ENCODE measurements at regions not wholly inside any gene's neighbourhood (a gene's known extent, or its start where the extent isn't known, plus 50 kb on each side); places are given as distances from the start of the nearest gene placed in this dataset.
A peak's percentile ranks its signal among the peaks of the same experiment; 100 is the strongest.
"Not testable (repeated sequence)": the region's sequence is repeated elsewhere in the genome, so short reads cannot be mapped to it uniquely, and the experiment has no call there.

DNA sequence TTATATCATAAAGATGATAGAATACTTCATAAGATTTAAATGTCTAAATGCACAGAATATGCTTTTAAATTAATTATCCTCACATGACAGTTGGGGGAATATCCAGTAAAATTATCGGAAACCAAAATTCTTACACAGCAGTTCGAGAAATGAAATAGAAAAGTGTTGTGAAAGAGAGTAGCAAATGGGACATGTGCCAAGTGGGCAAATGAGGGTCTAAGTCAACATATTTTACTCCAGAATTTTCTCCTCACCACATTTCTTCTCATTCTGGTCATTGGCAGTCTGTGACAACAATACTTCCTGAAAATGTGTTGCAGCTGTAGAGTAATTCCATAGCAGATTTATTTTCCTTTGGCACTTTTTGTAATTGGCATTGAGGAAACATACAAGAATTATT is 945.2 kb upstream of the ADAMTS5 start:
- H3K4me1 ChIP-seq; DNase-seq; H3K9me3 ChIP-seq; ATAC-seq; H3K27me3 ChIP-seq (ENCODE audit: insufficient read depth in 3 of 3, low read length in 2 of 3); intact Hi-C loops (cut with DNase I); H3K27ac ChIP-seq; H3K36me3 ChIP-seq (ENCODE audit: insufficient read depth in 1 of 2, low read depth in 1 of 2); H3K4me3 ChIP-seq: not testable (repeated sequence)
- WGBS, 3 donors: 41 to 48% (median 44%) methylated on average over 2 of the region's 2 CpGs

DNA sequence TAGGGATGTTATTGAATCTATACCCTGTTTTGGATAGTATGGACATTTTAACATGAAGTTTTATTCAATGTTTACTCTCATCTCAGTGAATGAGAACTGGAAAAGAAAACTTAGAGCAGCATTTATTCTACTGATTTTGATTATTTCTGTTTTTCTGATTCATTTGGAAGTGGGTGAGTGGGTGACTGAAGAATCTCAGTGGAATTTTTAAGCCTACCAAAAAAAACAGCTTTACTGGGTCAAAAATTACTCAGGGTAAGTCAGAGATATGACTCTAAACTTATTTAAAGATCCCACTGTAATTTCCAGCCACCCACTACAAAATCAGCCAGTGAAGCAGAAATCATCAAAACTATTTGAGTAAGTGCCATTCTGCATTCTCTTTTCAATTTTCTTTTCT is 942.6 kb upstream of the ADAMTS5 start:
- H3K4me3 ChIP-seq; H3K27ac ChIP-seq; H3K27me3 ChIP-seq (ENCODE audit: insufficient read depth in 3 of 3, low read length in 2 of 3); H3K9me3 ChIP-seq; ATAC-seq; DNase-seq; intact Hi-C loops (cut with DNase I); H3K36me3 ChIP-seq (ENCODE audit: insufficient read depth in 1 of 2, low read depth in 1 of 2); H3K4me1 ChIP-seq: not testable (repeated sequence)

- WGBS, 3 donors: 85 to 89% (median 86%) methylated on average over 4 of the region's 4 CpGs
- intact Hi-C loops (cut with DNase I); H3K9me3 ChIP-seq; H3K27me3 ChIP-seq (ENCODE audit: insufficient read depth in 3 of 3, low read length in 2 of 3); DNase-seq; H3K36me3 ChIP-seq (ENCODE audit: insufficient read depth in 1 of 2, low read depth in 1 of 2); H3K4me3 ChIP-seq; H3K27ac ChIP-seq; ATAC-seq; H3K4me1 ChIP-seq: not testable (repeated sequence)
Observed at GRCh38 chr21:27908816-27909215, 941.9 kb upstream of the ADAMTS5 start.

DNA sequence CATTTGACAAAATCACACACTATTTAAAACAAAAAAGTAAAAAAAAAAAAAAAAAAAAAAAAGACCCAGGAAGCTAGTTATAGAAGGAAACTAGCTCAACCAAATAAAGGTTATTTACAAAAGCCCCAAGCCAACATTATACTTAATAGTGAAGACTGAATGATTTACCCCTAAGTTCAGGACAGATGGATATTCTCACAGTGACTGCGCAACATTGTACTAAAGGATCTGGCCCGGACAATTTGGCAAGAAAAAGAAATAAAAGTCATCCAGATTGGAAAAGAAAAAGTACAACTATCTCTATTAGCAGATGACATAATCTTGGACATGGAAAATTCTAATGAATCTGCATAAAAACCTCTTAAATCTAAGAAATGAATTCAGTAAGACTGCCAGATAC is 936.0 kb upstream of the ADAMTS5 start:
- not testable (repeated sequence) for H3K27ac ChIP-seq

DNA sequence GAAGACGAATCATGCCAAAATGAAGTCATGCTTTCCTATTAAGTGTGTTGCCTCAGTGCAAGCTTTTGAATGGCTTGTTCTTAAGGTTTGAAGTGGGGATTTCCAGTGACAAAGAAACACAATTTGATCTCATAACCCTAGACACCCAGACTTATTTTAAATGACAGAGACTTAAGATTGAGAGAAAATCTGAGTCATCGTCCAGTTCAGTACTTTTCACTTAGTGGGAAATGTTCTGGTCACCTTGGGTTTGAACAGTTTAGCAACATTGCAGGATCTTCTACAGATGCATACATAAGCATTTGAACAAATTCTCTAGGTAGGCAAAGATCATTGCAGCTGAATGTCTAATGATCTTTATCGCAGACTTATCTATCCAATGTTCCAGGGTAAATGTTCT is 926.7 kb upstream of the ADAMTS5 start:
- ATAC-seq; H3K27me3 ChIP-seq (ENCODE audit: insufficient read depth in 3 of 3, low read length in 2 of 3); H3K4me1 ChIP-seq; H3K27ac ChIP-seq; DNase-seq; H3K4me3 ChIP-seq; H3K9me3 ChIP-seq; H3K36me3 ChIP-seq (ENCODE audit: insufficient read depth in 1 of 2, low read depth in 1 of 2); intact Hi-C loops (cut with DNase I): not testable (repeated sequence)
- 68 to 85% (median 75%) methylated on average over 2 of the region's 3 CpGs for WGBS, 3 donors

More for the DNA sequence above, 936.0 kb upstream of the ADAMTS5 start:
- H3K27me3 ChIP-seq (ENCODE audit: insufficient read depth in 3 of 3, low read length in 2 of 3); H3K4me3 ChIP-seq; ATAC-seq; DNase-seq; intact Hi-C loops (cut with DNase I); H3K36me3 ChIP-seq (ENCODE audit: insufficient read depth in 1 of 2, low read depth in 1 of 2); H3K4me1 ChIP-seq; H3K9me3 ChIP-seq: not testable (repeated sequence)
- 41 to 51% (median 44%) methylated on average over 2 of the region's 2 CpGs for WGBS, 3 donors

DNA sequence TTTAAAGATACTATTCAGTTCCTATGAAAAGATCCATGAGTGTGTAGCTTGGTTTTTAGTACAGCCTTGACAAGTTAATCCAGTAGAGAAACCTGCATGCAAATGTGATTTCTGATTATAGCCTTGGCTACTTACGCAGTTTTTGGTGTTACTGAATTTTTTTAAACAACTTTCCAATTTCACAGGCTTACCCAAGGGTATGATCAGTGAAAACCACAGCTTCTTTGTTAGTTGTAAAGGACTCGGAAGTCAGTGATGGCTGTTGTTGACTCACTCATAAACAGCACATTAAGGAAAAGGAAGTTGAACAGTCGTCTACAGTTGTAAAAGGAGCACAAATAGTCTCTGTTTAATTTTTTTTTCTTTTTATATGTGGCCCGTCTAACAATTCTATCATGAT is 924.6 kb upstream of the ADAMTS5 start:
- ATAC-seq; intact Hi-C loops (cut with DNase I); H3K9me3 ChIP-seq; H3K4me3 ChIP-seq; H3K36me3 ChIP-seq (ENCODE audit: insufficient read depth in 1 of 2, low read depth in 1 of 2); H3K27me3 ChIP-seq (ENCODE audit: insufficient read depth in 3 of 3, low read length in 2 of 3); H3K4me1 ChIP-seq; H3K27ac ChIP-seq; DNase-seq: not testable (repeated sequence)
- 64 to 72% (median 66%) methylated on average over 4 of the region's 4 CpGs for WGBS, 3 donors

DNA sequence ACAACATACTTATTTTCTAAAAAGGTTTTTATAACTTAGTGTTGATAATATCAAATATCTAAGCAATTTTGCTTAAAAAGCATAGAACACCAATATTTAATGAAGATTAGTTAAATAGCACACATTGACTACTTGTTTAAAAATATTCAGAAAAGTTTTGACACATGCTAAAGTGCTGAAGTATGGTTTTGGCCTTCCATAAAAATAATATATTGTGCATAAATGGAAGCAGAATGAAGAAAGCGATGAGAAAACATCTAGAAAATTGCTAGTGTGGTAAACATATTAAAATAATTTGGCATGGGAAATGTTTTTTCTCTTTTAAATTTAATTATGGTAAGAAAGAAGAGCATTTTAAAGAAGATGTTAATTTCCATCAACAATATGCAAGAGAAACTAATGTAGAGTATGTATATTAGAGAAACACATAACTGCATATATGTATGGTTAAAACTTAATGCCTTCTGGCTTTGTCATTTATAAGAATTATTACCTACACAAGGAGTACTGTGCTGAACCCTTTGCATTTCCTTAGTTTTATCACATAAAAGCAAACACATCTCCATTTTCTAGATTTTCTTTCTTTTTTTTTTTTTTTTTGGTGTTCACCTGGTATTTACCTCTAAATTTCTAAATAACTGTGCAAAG is 921.0 kb upstream of the ADAMTS5 start:
- WGBS, 3 donors: 85 to 94% (median 91%) methylated on average over 1 of the region's 1 CpG
- H3K4me1 ChIP-seq: not testable (repeated sequence)

GRCh38 chr21:27885296-27885711 is 918.4 kb upstream of the ADAMTS5 start:
- Histone ChIP-seq H3K27me3 (ENCODE audit: insufficient read depth in 3 of 3, low read length in 2 of 3) (no peaks in the 10 kb centered on the region), H3K4me1 (no peaks in the 10 kb centered on the region), H3K27ac (no peak overlapping the region), H3K4me3 (no peak overlapping the region), H3K9me3 (no peaks in the 10 kb centered on the region), H3K36me3 (ENCODE audit: insufficient read depth in 1 of 2, low read depth in 1 of 2) (no peaks in the 10 kb centered on the region)
- intact Hi-C loops (cut with DNase I): no loop called here
- no peak for ATAC-seq
- TF ChIP-seq, protein P1, sequence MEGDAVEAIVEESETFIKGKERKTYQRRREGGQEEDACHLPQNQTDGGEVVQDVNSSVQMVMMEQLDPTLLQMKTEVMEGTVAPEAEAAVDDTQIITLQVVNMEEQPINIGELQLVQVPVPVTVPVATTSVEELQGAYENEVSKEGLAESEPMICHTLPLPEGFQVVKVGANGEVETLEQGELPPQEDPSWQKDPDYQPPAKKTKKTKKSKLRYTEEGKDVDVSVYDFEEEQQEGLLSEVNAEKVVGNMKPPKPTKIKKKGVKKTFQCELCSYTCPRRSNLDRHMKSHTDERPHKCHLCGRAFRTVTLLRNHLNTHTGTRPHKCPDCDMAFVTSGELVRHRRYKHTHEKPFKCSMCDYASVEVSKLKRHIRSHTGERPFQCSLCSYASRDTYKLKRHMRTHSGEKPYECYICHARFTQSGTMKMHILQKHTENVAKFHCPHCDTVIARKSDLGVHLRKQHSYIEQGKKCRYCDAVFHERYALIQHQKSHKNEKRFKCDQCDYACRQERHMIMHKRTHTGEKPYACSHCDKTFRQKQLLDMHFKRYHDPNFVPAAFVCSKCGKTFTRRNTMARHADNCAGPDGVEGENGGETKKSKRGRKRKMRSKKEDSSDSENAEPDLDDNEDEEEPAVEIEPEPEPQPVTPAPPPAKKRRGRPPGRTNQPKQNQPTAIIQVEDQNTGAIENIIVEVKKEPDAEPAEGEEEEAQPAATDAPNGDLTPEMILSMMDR (IDR thresholded peaks at IDR 0.05): no peak
- 97 to 98% (median 98%) methylated on average over 28 to 31 of the region's 31 CpGs for WGBS, 3 donors
- DNase-seq: peak in 1 of 2 donors; percentile 28

More for the DNA sequence above, 921.0 kb upstream of the ADAMTS5 start:
- intact Hi-C loops (cut with DNase I); ATAC-seq; H3K27ac ChIP-seq; H3K36me3 ChIP-seq (ENCODE audit: insufficient read depth in 1 of 2, low read depth in 1 of 2); H3K4me3 ChIP-seq; H3K9me3 ChIP-seq; DNase-seq; H3K27me3 ChIP-seq (ENCODE audit: insufficient read depth in 3 of 3, low read length in 2 of 3): not testable (repeated sequence)

GRCh38 chr21:27881331-27881730 is 914.4 kb upstream of the ADAMTS5 start:
- H3K27me3 ChIP-seq (ENCODE audit: insufficient read depth in 3 of 3, low read length in 2 of 3); H3K4me3 ChIP-seq; DNase-seq; H3K4me1 ChIP-seq; H3K27ac ChIP-seq; H3K9me3 ChIP-seq; H3K36me3 ChIP-seq (ENCODE audit: insufficient read depth in 1 of 2, low read depth in 1 of 2); ATAC-seq; intact Hi-C loops (cut with DNase I): not testable (repeated sequence)
- 58 to 67% (median 61%) methylated on average over 3 of the region's 3 CpGs for WGBS, 3 donors

DNA sequence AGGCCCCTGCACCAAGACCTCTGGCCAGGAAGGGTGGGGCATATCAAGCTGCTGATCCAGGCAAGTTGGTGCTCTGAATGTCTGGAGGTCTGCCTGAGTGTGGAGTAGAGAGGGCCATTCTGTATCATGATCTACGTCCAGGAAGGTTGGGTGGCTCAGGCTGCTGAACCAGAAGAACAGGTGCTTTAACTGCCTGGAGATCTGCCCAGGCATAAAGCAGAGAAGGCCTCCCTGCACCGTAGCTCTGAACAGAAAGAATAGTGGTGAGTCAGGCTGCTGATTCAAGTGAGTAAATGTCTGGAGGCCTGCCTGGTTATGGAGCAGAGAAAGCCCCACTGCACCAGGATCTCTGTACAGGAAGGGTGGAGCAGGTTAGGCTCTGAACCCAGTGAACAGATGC is 905.5 kb upstream of the ADAMTS5 start:
- intact Hi-C loops (cut with DNase I); ATAC-seq: not testable (repeated sequence)
- 13 to 53% (median 30%) methylated on average over 2 of the region's 2 CpGs for WGBS, 3 donors

GRCh38 chr21:27870755-27871154 is 903.9 kb upstream of the ADAMTS5 start:
- H3K9me3 ChIP-seq; intact Hi-C loops (cut with DNase I); H3K36me3 ChIP-seq (ENCODE audit: insufficient read depth in 1 of 2, low read depth in 1 of 2); H3K4me3 ChIP-seq; DNase-seq; ATAC-seq; H3K4me1 ChIP-seq; H3K27me3 ChIP-seq (ENCODE audit: insufficient read depth in 3 of 3, low read length in 2 of 3); H3K27ac ChIP-seq: not testable (repeated sequence)

More for the DNA sequence above, 905.5 kb upstream of the ADAMTS5 start:
- not testable (repeated sequence) for H3K4me3 ChIP-seq; DNase-seq; H3K4me1 ChIP-seq; H3K9me3 ChIP-seq; H3K27me3 ChIP-seq (ENCODE audit: insufficient read depth in 3 of 3, low read length in 2 of 3); H3K36me3 ChIP-seq (ENCODE audit: insufficient read depth in 1 of 2, low read depth in 1 of 2)
- H3K27ac ChIP-seq: peak overlapping the region; percentile 16

All from psoas muscle (tissue), 7 donors.